Posterior cingulate gyrus (tissue), 11 donors: ENCODE measurements at regions not wholly inside any gene's neighbourhood (a gene's known extent, or its start where the extent isn't known, plus 50 kb on each side); places are given as distances from the start of the nearest gene placed in this dataset.

Experiments used
- DNase-seq, 10 donors: peaks; one replicate each; pipeline versions ENCODE4 v3.0.0 to v3.0.0-alpha.2; 2020 to 2021; ENCODE audit warnings: mixed read lengths in 3 of 10
- intact Hi-C: fragments of 100-400 bp; cut with DNase I; formaldehyde crosslinking; loops from one replicate; pipeline ENCODE4 v1.15.1; 2023

GRCh38 chr20:52291109-52291508 is 99.5 kb upstream of the ZFP64 start:
- no peak for DNase-seq

DNA sequence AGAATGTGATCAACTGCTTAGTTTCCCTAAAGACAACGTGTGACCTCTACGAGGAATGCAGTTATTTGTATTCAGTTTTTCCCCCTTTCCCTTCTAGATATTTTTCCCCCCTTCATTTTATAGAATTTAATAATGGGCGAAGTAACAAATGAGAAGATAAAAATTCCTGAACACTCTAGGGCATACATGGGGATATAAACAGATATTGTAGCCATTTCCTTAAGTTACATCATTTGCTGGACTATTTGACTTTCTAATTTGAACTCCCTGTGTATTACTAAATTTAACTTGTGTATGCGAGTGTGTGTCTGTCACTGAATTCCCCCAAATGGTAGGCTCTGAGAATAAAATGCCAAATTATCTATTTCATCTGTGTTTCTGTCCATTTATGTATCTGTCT is 99.0 kb upstream of the ZFP64 start:
- intact Hi-C loops = no loop called here
- DNase-seq = no peak

More at GRCh38 chr20:52291109-52291508, 99.5 kb upstream of the ZFP64 start:
- intact Hi-C loops = no loop called here

- no peak for DNase-seq
- intact Hi-C loops = no loop called here
Measured at GRCh38 chr20:52289956-52290565, 98.5 kb upstream of the ZFP64 start.

GRCh38 chr20:52280407-52280806 is 88.8 kb upstream of the ZFP64 start:
- intact Hi-C loops = no loop called here
- no peak for DNase-seq

DNA sequence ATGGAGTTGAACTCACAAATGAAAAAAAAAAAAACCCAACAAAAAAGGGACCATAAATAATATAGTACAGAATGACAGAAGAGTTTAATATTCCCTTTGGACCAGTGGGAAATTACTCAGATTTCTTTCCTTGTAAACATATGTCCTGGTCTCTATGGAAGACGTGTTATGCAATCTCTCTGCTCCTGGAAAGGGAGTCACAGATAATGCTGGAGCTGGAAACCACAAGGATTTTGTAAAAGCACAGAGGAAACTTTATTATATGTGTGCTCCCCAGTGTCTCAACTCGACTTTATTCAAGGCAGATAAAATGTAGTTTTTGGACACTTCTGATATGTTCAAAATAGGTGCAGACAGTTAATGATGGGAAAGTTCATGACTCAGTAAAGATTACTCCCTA is 88.1 kb upstream of the ZFP64 start:
- DNase-seq = no peak
- intact Hi-C loops = no loop called here

DNA sequence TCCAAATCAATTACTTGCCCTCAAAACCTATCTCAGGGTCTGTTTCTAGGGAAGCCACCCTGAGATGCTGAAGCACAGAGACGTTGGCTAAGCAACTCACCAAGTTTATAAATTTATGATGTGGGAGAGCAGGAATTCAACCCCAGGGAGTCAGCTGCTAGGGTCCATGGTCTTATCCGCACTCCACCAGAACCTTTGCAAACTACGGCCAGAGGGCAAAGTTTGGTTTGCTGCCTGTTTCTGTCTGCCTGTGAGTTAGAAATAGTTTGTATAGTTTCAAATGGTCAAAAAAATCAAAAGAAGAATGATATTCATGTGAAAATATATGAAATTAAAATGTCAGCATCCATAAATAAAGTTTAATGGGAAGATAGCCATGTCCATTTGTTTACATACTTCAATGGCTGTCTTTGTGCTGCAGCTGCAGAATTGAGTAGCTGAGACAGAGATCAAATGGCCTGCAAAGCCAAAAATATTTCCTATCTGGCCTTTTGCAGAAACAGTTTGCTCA is 83.7 kb upstream of the ZFP64 start:
- intact Hi-C loops = no loop called here
- no peak for DNase-seq

GRCh38 chr20:52270696-52271095 is 79.1 kb upstream of the ZFP64 start:
- intact Hi-C loops = no loop called here
- no peak for DNase-seq

- DNase-seq = no peak
- intact Hi-C loops = no loop called here
Measured at GRCh38 chr20:52270001-52270606, 78.5 kb upstream of the ZFP64 start.

- intact Hi-C loops = no loop called here
- DNase-seq = no peak
Measured at GRCh38 chr20:52269321-52269720, 77.7 kb upstream of the ZFP64 start.

DNA sequence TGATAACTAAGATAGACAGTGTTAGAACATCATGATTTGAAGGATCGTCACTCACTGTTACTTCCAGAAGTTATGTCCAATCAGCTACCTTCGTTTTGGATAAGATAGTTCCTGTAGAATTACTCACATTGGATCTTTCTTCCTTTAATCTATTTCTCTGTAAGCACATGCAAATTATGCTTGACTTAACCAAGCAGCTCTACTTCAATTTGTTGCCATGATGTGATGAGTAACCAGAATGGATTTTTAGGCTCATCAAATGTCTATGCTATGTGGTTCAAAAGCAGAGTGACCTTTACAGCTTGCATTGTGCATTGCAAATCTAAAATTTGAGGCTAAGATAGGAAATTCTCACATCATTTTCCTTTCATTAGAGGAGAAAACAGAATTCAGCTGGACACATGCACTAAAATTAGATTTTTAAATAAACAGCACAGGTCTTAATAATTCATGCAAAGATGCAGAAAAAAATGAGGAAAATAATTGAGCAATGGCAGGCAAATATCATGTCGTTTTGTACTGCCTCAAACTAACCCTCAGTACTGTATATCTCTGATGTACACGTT is 76.7 kb upstream of the ZFP64 start:
- DNase-seq = no peak
- intact Hi-C loops = no loop called here

- intact Hi-C loops = no loop called here
- DNase-seq = no peak
Measured at GRCh38 chr20:52267418-52267817, 75.8 kb upstream of the ZFP64 start.

DNA sequence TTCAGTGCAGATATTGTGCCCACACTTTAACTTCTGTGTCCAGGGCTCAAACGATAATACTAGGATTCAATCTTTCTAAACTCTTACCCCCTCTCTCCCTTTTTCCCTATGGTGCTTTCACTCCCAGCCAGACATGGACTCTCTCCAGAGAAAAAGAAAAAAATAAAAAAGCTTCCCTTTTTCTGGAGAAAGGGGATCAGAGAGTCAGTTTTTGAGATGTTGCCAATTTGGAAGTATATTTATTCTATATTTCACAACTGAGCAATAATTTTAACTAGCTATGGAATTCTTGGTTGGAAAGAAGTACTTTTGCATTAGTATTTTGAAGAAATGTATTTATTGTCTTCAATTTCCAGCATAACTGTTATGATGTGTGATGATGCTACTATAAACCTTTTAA is 72.2 kb upstream of the ZFP64 start:
- intact Hi-C loops = no loop called here

GRCh38 chr20:52261792-52262191 is 70.2 kb upstream of the ZFP64 start:
- no peak for DNase-seq
- intact Hi-C loops = no loop called here

More for the DNA sequence above, 72.2 kb upstream of the ZFP64 start:
- DNase-seq = no peak

GRCh38 chr20:52259295-52259694 is 67.7 kb upstream of the ZFP64 start:
- intact Hi-C loops = no loop called here
- no peak for DNase-seq

DNA sequence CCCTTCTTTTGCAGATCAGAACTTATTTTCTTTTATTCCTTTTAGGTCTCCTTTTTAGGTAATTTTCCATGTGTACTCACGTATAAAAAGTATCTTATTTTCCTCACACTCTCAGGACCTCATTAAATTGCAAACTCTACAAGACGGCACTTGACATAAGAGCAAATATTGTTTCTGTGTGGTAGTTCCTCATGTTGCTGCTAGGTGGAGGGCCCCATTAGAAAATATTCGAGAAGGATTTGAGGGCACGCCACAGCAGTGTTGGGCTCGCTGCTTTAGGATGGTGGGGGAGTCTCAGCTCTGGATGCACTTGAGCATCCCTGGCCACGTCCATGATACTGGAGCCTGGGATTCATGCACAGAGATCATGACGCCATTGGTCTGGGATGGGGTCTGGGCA is 64.9 kb upstream of the ZFP64 start:
- intact Hi-C loops = no loop called here
- DNase-seq = no peak

DNA sequence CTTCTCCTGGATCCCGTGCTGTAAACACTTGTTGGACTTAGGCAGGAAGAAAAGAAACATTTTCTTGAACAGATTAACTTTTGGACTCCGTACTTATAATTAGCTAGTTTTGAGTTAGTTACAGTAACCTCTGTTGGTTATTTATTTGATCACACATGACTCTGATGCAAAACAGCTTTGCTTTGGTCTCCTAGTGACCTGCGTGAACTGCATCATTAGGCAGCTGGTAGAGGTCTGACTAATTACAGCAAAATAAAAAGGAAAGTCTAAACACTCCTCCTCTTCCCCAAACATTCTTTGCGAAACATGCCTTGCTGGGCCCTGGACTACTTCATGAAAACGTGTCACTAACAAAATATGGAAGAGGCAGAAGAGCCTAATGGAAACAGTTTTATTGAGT is 61.1 kb upstream of the ZFP64 start:
- intact Hi-C loops = no loop called here
- no peak for DNase-seq

DNA sequence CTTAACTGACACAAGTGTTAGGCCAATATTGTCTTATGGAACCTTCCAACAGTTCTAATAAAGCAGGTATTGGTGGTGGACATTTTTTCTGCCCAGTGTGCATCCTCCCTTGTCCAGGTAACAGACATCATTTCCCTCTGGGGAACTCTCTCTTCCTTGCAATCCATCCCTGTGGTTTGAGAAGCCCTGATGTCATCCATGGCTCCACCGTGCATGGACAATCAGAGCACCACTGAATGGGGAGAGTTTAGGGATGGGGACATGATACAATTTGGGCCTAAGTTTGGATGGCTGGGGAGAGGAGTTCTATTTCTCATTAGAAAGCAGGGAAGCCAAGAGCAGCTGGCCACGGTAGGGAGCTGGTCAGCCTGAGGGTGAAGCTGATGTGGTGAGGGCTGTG is 60.2 kb upstream of the ZFP64 start:
- intact Hi-C loops = no loop called here
- no peak for DNase-seq

DNA sequence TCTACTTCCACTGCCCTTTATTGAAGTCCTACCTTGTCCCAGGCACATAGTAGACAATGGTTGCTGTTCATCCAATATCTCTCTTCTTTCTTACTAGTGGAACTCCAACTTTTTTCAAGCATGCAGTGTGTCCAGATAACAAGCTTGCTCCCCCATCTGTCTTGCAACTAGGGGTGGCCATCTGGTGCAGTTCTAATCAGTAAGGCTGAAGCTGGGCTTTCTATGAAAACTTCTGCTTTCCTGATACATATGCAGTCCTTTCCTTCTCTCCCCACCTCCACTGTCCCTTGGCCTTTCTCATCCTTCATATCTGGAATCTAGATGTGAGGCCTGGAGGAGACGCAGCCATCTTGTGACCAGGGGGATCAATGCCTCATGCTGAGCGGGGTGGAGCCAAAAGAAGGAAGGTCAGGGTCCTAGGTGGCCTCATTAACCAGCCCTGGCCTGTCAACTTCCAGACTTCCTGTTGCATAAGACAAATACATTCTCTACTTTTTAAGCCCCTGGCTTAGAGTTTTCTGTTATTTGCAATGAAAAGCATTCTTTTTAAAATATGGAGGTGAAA is 59.6 kb upstream of the ZFP64 start:
- no peak for DNase-seq
- intact Hi-C loops = no loop called here

GRCh38 chr20:52247548-52247947 is 56.0 kb upstream of the ZFP64 start:
- DNase-seq = no peak
- intact Hi-C loops = loop anchor here (10.0 kb wide), 2 partner anchors 127 to 967 kb away; no protein-coding TSS in a partner anchor

DNA sequence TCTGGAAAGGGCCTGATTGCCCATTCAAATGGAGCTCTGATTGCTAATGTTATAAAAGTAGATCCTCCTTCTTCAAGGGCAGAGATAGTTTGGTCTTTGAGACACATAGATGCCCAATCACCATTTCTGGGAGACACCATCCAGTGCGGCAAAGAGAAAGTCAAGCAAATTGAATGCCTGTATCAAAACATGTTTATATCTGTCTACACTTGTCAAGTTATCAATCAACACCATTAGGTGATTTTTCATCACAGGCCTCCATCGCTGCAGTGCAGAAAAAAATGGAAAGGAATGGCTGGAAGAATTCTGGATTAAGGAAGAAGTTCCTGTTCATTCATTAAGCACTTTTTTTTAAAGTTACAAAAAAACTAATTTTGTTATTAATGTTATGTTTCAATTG is 54.8 kb upstream of the ZFP64 start:
- intact Hi-C loops = loop anchor here (10.0 kb wide), 2 partner anchors 128 to 968 kb away; no protein-coding TSS in a partner anchor
- DNase-seq = no peak

- intact Hi-C loops = loop anchor here (5.0 to 10.0 kb wide), 3 partner anchors 130 to 1303 kb away; no protein-coding TSS in a partner anchor
- no peak for DNase-seq
Measured at GRCh38 chr20:52244702-52245101, 53.1 kb upstream of the ZFP64 start.
